Cardiac muscle cell (in vitro differentiated cells and primary cell): ENCODE measurements at regions not wholly inside any gene's neighbourhood (a gene's known extent, or its start where the extent isn't known, plus 50 kb on each side); places are given as distances from the start of the nearest gene placed in this dataset.

Source experiments
- DNase-seq, 2 donors: peaks; one replicate each; pipeline versions ENCODE4 v3.0.0 to v3.0.0-alpha.2; 2010 to 2017; ENCODE audit warnings: low read depth in 1 of 2, low spot score in 1 of 2
- H3K27ac ChIP-seq: fragments of 200-600 bp; sonication (generic); 2 replicates; pipeline ENCODE4 v1.5.1; 2016
- H3K27me3 ChIP-seq: fragments of 200-600 bp; sonication (generic); 2 replicates; pipeline ENCODE4 v1.6.0; 2016; ENCODE audit warnings: control low read depth
- H3K36me3 ChIP-seq: fragments of 200-600 bp; sonication (generic); 2 replicates; pipeline ENCODE4 v1.5.1; 2016; ENCODE audit warnings: control low read depth
- H3K4me1 ChIP-seq: fragments of 200-600 bp; sonication (generic); 2 replicates; pipeline ENCODE4 v1.8.1; 2017; ENCODE audit warnings: low read depth, mild to moderate bottlenecking, mixed run types
- H3K4me3 ChIP-seq: fragments of 200-600 bp; sonication (generic); 2 replicates; pipeline ENCODE4 v1.5.1; 2016; ENCODE audit warnings: mild to moderate bottlenecking
- H3K9me3 ChIP-seq: fragments of 200-600 bp; sonication (generic); 2 replicates; pipeline ENCODE4 v1.5.1; 2017; ENCODE audit warnings: low read depth, mild to moderate bottlenecking, control low read depth
- CTCF ChIP-seq: IDR thresholded peaks from 2 replicates; pipeline ENCODE4 v1.5.1; 2012; ENCODE audit warnings: low read depth, mild to moderate bottlenecking, low read length

- Histone ChIP-seq H3K4me1 (no peaks in the 10 kb centered on the region), H3K9me3 (no peaks in the 10 kb centered on the region), H3K27ac (no peak overlapping the region), H3K27me3 (no peaks in the 10 kb centered on the region), H3K4me3 (no peak overlapping the region), H3K36me3 (no peaks in the 10 kb centered on the region)
- no peak for TF ChIP-seq CTCF
- no peak for DNase-seq
Measured at GRCh38 chr10:64159910-64160872, 639.0 kb downstream of the REEP3 start.

GRCh38 chr10:64170791-64171190, 649.6 kb downstream of the REEP3 start:
- no peak for TF ChIP-seq CTCF
- H3K9me3 ChIP-seq: no peaks in the 10 kb centered on the region
- H3K27ac ChIP-seq: no peak overlapping the region
- DNase-seq: no peak
- no peaks in the 10 kb centered on the region for H3K36me3 ChIP-seq
- no peaks in the 10 kb centered on the region for H3K4me1 ChIP-seq
- H3K4me3 ChIP-seq: no peak overlapping the region
- no peaks in the 10 kb centered on the region for H3K27me3 ChIP-seq

DNA sequence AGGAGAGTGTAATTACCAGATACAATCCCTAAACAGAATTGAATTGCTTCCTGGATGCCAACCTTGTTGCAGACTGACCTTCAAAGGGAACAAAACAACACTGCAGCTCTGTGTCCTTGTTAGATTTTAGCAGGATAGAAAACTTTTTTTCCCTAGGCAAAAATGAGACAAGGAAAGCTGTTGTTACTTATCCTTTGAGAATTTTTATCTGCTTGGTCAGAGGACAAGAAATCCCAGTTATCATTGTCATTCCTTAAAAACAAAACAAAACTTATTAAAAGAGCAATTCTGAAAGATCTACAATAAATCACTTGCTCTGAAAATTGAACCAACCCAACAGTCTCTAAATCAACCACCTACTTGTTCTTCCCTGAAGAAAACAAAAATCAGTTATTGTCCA, 652.6 kb downstream of the REEP3 start:
- Histone ChIP-seq H3K9me3 (no peaks in the 10 kb centered on the region), H3K27ac (no peak overlapping the region), H3K4me3 (no peak overlapping the region), H3K27me3 (no peaks in the 10 kb centered on the region), H3K4me1 (no peaks in the 10 kb centered on the region), H3K36me3 (no peaks in the 10 kb centered on the region)
- no peak for TF ChIP-seq CTCF
- DNase-seq: no peak

DNA sequence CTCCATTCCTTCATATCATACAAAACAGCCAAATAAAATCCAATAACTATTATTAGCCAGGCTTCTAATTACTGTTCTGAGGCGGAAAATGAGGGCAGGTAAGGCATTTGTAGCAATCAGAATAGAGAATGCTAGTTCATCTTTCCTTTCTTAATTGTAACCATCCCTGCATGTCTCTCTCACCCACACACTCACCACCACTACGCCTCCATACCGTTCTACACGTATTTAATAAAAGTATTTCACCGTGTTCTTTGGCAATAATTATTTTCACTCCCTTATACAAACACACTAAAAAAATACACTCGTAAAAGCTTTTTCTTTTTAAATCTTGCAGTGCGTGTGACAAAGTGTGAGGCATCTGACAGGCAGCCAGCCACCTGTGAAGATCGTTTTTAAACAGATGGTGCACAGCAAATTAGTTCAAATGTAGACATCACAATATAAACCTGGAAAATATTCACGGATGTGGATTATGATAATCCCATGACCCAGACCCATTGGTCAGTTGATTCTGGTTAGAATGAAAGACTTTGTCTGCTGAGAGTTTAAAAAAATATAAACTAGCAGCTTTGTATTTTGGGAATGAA, 653.6 kb downstream of the REEP3 start:
- Histone ChIP-seq H3K4me1 (no peaks in the 10 kb centered on the region), H3K27ac (no peak overlapping the region), H3K9me3 (no peaks in the 10 kb centered on the region), H3K27me3 (no peaks in the 10 kb centered on the region), H3K4me3 (no peak overlapping the region), H3K36me3 (no peaks in the 10 kb centered on the region)
- no peak for TF ChIP-seq CTCF
- DNase-seq: no peak

DNA sequence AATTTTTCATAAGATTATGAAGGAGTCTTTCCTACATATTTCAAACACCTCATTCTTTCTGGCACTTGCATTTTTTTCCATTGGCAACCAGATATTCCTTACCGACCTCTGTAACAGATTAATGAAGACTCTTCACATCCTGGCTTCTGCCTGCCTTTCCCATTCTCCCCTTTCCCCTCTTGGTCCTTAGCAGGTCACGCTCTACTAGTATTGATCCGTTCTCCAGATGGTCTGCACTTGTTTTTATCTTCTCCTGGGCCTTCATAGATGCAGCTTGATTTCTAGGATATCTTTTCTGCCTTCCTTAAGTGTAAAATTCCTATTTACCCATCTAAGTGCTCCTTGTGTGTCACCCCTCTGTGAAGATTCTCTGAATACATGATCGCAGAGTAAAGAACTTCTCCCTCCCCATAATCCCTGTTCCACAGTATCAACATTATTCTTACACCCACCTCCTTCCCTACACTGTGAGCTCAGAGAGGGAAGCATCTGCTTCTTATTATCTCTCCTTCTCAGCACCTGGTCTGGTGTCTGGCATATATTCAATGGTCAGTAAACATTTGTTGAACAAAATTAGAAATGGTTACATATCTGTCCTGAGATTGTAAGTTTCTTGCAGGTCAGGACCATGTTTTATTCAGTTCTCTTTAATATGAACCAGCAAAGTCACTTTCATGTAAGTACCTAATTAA, 654.2 kb downstream of the REEP3 start:
- DNase-seq: no peak

More for the DNA sequence above, 654.2 kb downstream of the REEP3 start:
- no peak for TF ChIP-seq CTCF
- Histone ChIP-seq H3K9me3 (no peaks in the 10 kb centered on the region), H3K4me1 (no peaks in the 10 kb centered on the region), H3K27ac (no peak overlapping the region), H3K36me3 (no peaks in the 10 kb centered on the region), H3K27me3 (no peaks in the 10 kb centered on the region), H3K4me3 (no peak overlapping the region)
